ENCODE measurements at regions not wholly inside any gene's neighbourhood (a gene's known extent, or its start where the extent isn't known, plus 50 kb on each side); places are given as distances from the start of the nearest gene placed in this dataset.
A peak's percentile ranks its signal among the peaks of the same experiment; 100 is the strongest.

- DNase-seq: no peak
These were observed 70.7 kb upstream of the TMEM18 start for GRCh38 chr2:747762-748351.

- DNase-seq: no peak
These were observed 69.5 kb upstream of the TMEM18 start for GRCh38 chr2:746697-747096.

GRCh38 chr2:744088-744487, 66.9 kb upstream of the TMEM18 start:
- no peak for DNase-seq

DNA sequence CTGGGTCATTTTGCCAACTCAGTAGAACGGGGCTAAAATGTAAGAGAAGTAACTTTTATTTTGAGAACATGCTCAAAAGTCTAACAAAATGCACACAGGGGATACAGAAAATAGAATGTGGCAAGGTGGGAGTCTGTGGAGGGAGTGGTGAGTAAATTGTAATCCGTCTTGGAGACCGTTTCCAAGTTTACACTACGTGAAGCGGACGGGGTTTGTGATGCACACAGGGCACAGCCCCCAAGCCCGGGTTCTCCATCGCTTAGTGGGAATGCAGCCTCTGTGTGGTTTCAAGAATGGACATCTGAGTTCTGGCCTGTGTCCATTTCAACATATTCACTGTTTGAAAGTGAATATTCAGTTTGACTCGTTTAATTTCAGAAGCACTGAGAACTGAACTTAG, 65.0 kb upstream of the TMEM18 start:
- no peak for DNase-seq

DNA sequence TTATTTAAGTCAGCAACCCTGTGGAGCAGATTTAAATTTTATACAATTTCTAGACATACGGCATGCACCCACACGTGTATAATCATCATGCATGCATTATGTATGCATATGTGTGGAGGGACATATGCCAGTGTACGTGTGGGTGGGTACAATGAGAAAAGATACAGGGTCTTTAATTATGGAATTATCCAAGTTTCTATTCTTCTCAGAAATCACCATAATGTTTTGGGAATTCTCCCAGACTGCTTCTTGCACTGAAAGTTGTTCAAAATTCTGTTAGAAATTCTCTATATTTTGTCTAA, 63.9 kb upstream of the TMEM18 start:
- no peak for DNase-seq

DNA sequence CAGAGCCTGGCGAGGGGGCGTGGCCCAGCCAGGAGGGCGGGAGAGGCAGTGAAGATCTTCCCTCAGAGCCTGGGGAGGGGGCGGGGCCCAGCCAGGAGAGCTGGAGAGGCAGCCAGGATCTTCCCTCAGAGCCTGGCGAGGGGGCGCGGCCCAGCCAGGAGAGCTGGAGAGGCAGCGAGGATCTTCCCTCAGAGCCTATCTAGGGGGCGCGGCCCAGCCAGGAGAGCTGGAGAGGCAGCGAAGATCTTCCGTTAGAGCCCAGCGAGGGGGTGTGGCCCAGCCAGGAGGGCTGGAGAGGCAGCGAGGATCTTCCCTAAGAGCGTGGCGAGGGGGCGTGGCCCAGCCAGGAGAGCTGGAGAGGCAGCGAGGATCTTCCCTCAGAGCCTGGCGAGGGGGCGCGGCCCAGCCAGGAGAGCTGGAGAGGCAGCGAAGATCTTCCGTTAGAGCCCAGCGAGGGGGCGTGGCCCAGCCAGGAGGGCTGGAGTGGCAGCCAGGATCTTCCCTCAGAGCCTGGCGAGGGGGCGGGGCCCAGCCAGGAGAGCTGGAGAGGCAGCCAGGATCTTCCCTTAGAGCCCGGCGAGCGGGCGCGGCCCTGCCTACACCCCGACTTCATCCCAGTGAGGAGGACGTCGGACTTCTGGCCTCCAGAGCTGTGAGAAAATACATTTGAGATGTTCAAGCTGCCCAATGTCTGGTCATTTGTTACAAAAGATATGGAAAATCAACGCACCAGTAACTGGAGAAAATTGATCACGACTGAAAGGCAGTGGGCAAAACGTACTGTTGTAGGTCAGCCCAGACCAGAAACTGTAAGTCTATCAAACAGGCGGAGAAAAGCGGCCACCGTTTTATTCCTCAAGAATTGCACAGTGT, 63.4 kb upstream of the TMEM18 start:
- DNase-seq: peak; percentile 77 to 84

GRCh38 chr2:739864-740321, 62.7 kb upstream of the TMEM18 start:
- peak; percentile 34 to 41 for DNase-seq

GRCh38 chr2:736939-737338, 59.7 kb upstream of the TMEM18 start:
- DNase-seq: no peak

DNA sequence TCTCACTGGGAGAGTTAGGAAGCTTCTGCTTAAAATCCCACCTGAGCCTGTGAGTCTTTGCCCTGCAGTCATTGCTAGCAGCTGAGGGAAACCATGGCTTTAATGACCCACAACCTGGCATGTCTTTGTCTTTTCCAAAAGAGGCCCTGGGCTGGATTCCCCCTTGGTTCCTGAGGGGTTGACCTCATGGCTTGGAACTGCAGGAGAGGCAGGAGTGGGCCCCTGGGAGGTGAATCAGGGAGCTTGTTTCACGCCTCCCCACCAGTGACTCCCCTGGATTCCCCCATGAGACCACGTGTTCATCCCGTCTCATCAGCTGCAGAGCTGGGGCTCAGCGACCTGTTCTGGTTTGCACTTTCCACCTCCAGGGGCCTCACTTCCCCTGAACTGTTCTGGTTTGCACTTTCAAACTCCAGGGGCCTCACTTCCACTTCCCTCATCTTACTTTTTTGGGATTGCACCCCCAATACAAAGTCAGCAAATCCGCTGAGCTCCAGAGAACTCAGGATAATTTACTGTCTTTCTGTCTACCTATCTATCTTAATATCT, 58.5 kb upstream of the TMEM18 start:
- DNase-seq: no peak

GRCh38 chr2:734496-734895, 57.3 kb upstream of the TMEM18 start:
- DNase-seq: no peak

GRCh38 chr2:733495-733894, 56.3 kb upstream of the TMEM18 start:
- no peak for DNase-seq

DNA sequence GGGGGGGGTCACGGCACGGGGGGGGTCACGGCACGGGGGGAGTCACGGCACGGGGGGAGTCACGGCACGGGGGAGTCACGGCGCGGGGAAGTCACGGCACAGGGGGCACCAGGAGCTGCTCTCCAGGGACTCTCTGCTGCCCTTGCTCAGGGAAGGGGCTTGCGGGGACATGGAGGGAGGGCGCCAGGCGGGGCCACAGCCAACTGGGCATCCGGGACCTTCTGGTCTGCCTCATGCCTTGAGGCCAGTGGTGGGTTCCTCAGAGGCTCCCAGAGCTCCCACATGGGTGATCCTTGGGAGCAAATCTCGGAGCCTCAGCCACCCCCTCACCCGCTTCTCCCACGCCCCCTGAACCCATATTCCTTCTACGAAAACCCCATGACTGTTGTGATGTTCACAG, 55.8 kb upstream of the TMEM18 start:
- no peak for DNase-seq

DNA sequence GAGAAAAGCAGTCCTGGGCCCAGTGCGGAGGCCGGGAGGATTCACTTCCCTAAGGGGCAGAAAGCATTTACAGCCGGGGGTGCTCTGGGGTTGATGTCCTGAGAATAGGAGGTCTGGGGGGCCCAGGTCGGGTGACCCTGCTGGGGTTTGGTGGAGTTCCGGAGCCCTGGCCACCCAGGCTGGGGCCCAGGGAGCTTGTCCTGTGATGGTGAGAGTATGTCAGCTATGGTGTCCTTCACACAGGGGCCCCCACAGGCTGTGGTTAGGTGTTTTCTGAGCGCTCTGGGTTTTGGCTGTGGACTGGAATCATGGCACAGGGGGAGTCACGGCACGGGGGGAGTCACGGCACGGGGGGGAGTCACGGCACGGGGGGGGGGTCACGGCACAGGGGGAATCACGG, 54.5 kb upstream of the TMEM18 start:
- no peak for DNase-seq

GRCh38 chr2:729376-729861, 52.2 kb upstream of the TMEM18 start:
- no peak for DNase-seq

DNA sequence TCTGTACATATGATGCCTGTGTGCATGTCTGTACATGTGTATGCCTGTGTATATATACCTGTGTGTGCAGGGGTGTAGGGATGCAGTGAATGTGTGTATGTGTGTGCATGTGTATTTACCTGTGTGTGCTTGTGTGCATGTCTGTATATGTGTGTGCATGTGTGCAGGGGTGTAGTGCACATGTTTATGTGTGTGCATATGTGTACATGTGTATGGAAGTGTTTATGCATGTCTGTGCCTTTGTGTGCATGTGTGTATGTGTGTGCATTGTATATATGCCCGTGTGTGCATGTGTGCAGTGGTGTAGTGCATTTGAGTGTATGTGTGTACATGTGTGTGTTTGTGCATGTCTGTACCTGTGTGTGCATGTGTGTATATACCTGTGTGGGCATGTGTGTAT, 51.0 kb upstream of the TMEM18 start:
- no peak for DNase-seq

GRCh38 chr2:727071-727470, 49.9 kb upstream of the TMEM18 start:
- no peak for DNase-seq
